ENCODE measurements at regions not wholly inside any gene's neighbourhood (a gene's known extent, or its start where the extent isn't known, plus 50 kb on each side); places are given as distances from the start of the nearest gene placed in this dataset.

DNA sequence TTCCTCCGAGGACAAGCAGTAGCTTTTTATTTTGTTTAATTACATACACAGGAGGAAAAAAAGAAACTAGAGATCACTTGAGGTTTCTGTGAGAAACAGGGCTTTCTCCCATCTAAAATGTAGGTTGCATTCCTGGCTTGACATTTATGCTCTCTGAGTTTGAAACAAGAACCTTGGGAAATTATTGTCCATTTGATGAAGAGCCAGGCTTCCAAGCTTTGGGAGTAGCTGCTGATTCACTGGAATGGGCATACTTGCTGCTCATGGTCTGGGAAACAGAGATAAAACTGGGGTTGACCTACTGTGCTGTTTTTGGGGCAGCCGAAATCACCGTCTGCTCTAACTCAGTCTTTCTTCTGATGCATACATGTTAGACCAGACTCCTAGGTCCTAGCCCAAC, 165.4 kb downstream of the MIS18A start:
- TF ChIP-seq, protein P1, sequence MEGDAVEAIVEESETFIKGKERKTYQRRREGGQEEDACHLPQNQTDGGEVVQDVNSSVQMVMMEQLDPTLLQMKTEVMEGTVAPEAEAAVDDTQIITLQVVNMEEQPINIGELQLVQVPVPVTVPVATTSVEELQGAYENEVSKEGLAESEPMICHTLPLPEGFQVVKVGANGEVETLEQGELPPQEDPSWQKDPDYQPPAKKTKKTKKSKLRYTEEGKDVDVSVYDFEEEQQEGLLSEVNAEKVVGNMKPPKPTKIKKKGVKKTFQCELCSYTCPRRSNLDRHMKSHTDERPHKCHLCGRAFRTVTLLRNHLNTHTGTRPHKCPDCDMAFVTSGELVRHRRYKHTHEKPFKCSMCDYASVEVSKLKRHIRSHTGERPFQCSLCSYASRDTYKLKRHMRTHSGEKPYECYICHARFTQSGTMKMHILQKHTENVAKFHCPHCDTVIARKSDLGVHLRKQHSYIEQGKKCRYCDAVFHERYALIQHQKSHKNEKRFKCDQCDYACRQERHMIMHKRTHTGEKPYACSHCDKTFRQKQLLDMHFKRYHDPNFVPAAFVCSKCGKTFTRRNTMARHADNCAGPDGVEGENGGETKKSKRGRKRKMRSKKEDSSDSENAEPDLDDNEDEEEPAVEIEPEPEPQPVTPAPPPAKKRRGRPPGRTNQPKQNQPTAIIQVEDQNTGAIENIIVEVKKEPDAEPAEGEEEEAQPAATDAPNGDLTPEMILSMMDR (IDR thresholded peaks at IDR 0.05), result no peak
- TF ChIP-seq POLR2A (IDR thresholded peaks at IDR 0.05), result no peak
